A204.1 (cell line): ENCODE measurements at regions not wholly inside any gene's neighbourhood (a gene's known extent, or its start where the extent isn't known, plus 50 kb on each side); places are given as distances from the start of the nearest gene placed in this dataset.
"Not testable (repeated sequence)": the region's sequence is repeated elsewhere in the genome, so short reads cannot be mapped to it uniquely, and the experiment has no call there.

Experiments
- FAIRE-seq: peaks from 2 replicates; lab custom pipeline; 2012; peaks lifted over from hg19 to GRCh38; lab: Jason Lieb, UNC

- FAIRE-seq, result no peak
These were observed 404.2 kb downstream of the KCNRG start for GRCh38 chr13:50419331-50419865.

- no peak for FAIRE-seq
These were observed 404.7 kb downstream of the KCNRG start for GRCh38 chr13:50419896-50420295.

- no peak for FAIRE-seq
These were observed 405.7 kb downstream of the KCNRG start for GRCh38 chr13:50420718-50421472.

- FAIRE-seq, result no peak
These were observed 406.4 kb downstream of the KCNRG start for GRCh38 chr13:50421473-50422130.

GRCh38 chr13:50422181-50423148 is 407.2 kb downstream of the KCNRG start:
- no peak for FAIRE-seq

- FAIRE-seq, result no peak
These were observed 409.7 kb downstream of the KCNRG start for GRCh38 chr13:50424993-50425392.

GRCh38 chr13:50425772-50426171 is 410.5 kb downstream of the KCNRG start:
- FAIRE-seq, result no peak

- no peak for FAIRE-seq
These were observed 411.7 kb downstream of the KCNRG start for GRCh38 chr13:50426927-50427326.

- not testable (repeated sequence) for FAIRE-seq
These were observed 412.3 kb downstream of the KCNRG start for GRCh38 chr13:50427511-50427910.

GRCh38 chr13:50428183-50428877 is 413.1 kb downstream of the KCNRG start:
- no peak for FAIRE-seq

- no peak for FAIRE-seq
These were observed 408.5 kb downstream of the DLEU7 start for GRCh38 chr13:50435011-50435410.

- no peak for FAIRE-seq
These were observed 406.2 kb downstream of the DLEU7 start for GRCh38 chr13:50437252-50437651.

GRCh38 chr13:50438351-50438750 is 405.1 kb downstream of the DLEU7 start:
- FAIRE-seq, result no peak

GRCh38 chr13:50441130-50441529 is 402.4 kb downstream of the DLEU7 start:
- no peak for FAIRE-seq

GRCh38 chr13:50444726-50445125 is 398.8 kb downstream of the DLEU7 start:
- FAIRE-seq, result no peak

- no peak for FAIRE-seq
These were observed 396.9 kb downstream of the DLEU7 start for GRCh38 chr13:50446611-50447010.

GRCh38 chr13:50448535-50448998 is 394.9 kb downstream of the DLEU7 start:
- no peak for FAIRE-seq

GRCh38 chr13:50449465-50449864 is 394.0 kb downstream of the DLEU7 start:
- no peak for FAIRE-seq

GRCh38 chr13:50450279-50450678 is 393.2 kb downstream of the DLEU7 start:
- no peak for FAIRE-seq

- no peak for FAIRE-seq
These were observed 391.9 kb downstream of the DLEU7 start for GRCh38 chr13:50451609-50452008.

- no peak for FAIRE-seq
These were observed 391.5 kb downstream of the DLEU7 start for GRCh38 chr13:50452028-50452427.

GRCh38 chr13:50452756-50453155 is 390.7 kb downstream of the DLEU7 start:
- FAIRE-seq, result no peak
